Ovary (tissue), 3 donors: ENCODE measurements at regions not wholly inside any gene's neighbourhood (a gene's known extent, or its start where the extent isn't known, plus 50 kb on each side); places are given as distances from the start of the nearest gene placed in this dataset.

Experiments
- CTCF ChIP-seq, 3 donors: fragments of 450-650 bp in 2 of 3; fragments of 200-600 bp in 1 of 3; IDR thresholded peaks; one replicate each; pipeline versions ENCODE4 v1.5.1 to v1.8.0; 2016 to 2022; ENCODE audit warnings: antibody characterized with exemption in 3 of 3, mild to moderate bottlenecking in 1 of 3
- EP300 ChIP-seq: sonication (generic); formaldehyde crosslinking; IDR thresholded peaks from one replicate; pipeline ENCODE4 v1.6.1; 2017; ENCODE audit warnings: antibody characterized with exemption
- POLR2A ChIP-seq: fragments of 450-650 bp; IDR thresholded peaks from one replicate; pipeline ENCODE4 v1.6.1; 2017; ENCODE audit warnings: antibody characterized with exemption, mild to moderate bottlenecking, moderate library complexity
- donor health status: DM: no; HTN: no; CAD: no.

- TF ChIP-seq CTCF (IDR thresholded peaks at IDR 0.05) (no peak), EP300 (no peak), POLR2A (no peak)
These were observed 483.3 kb downstream of the ZNF536 start for GRCh38 chr19:30855442-30855841.
